ENCODE measurements at regions not wholly inside any gene's neighbourhood (a gene's known extent, or its start where the extent isn't known, plus 50 kb on each side); places are given as distances from the start of the nearest gene placed in this dataset.

GRCh38 chrX:9148615-9149399 lies 114.9 kb upstream of the FAM9B start:
- DNase-seq = no peak

DNA sequence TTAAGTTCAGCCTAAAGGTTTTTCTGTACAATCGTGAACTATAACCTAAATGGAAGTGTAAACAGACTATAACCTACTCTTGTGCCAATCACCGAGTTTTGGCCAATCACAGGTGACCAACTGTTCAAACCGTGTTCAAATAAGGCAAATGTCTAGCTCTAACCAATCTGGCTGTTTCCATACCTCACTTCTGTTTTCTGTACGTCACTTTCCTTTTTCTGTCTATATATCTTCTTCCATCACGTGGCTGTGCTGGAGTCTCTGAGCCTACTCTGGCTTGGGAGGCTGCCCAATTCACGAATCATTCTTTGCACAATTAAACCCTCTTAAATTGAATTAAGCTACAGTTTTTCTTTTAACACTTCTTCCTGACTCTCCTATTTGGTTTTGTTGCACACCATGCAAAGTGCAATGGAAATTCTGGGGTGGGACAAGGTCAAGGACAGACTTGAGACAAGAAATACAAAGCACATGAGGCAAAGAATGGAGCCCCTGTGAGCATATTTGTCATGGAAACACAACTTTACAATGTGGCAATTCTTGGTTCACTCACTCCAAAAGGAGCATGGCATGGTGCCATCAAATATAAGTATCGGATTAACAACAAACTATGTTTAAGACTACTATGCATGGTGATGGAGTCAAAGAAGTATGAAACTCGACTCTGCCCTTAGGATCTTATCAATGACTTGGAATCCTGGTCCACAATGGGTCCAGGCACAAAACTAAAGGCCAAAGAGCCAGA lies 115.7 kb upstream of the FAM9B start:
- no peak for DNase-seq

DNA sequence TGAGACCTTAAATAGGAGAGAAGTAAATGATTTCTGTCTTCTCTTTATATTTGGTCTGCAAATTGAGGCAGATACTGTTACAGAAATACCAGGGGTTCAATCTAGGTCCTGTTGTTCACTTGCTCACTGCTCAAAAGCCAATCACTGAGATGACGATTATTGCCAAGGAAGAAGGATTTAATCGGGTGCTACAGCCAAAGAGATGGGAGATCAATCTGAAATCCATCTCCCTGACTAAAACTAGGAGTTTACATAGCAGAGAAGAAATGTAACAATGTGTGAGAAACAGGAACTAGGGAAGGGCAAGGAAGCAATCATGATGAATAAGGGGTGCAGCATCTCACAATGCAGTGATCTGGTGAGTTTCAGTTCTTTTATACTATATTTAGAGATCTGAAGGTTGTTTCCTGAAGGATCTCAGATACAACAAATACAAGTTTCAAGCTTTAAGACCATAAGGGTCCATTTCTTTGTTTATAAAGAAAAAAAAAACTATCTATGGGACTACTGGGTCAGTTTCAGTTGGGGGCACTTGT lies 117.9 kb upstream of the FAM9B start:
- DNase-seq = no peak

DNA sequence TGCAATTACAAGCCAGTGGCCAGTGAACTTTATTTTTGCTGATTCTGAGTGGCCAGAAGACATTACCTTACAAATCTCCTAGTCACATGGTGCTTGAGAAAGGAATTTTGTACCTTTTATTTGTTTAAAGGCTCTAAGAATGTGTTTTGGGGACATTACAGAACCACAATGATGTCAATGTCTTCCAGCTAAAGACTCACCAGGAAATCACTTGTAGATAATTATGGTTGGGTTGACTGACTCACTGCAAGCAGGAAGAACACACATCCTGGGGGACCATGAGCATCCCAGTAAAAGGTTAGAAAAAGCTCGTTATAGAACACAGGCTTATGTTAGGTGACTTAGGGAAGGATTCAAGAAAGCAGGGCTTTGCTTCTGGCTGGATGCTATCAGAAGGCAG lies 119.4 kb upstream of the FAM9B start:
- DNase-seq = no peak

DNA sequence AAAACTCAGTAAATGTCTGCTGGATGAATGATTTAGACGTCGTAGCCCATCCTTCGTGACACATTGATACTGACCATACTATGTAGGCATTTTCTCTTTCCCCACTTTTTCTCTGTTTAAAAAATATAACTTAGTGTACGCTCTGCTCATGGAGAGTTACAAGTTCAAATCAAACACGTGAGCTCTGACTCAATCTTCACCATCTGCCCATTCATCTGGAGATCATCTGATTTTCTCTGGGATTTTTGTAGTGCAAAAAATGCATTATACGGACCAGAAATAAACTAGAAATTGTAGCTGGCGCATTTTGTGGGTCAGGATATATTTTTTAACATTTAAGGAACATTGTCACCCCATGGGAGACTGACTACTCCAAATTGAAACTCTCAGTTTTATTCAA lies 124.7 kb upstream of the FAM9B start:
- DNase-seq = no peak

DNA sequence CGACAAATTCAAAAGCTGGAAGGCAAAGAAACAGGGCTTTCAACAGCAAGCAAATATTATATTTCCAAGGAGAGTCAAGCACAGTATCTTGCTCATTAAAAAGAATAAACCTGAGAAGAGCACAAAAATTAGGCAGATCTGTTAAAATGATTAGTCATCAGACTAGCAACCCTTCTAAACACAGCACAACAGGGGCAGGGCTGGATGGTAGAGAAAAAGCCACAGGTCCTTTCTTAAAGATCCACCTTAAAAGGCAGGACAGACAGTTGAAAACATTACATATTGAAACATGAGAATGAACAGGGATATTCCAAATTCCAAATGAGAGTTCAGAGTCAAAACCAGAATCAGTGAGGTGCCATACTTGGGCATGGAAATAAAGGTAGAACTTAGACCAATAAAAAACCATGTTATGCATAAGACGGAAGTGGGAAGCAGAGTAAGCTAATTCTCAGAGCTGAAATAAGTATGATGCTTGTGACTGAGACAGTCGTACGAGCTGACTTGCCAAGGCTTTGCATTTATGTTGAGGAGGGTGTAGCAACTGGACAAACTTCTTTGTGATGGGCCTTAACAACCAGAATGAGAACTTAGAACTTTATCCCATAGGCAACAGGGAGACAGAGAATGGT lies 126.9 kb upstream of the FAM9B start:
- no peak for DNase-seq

DNA sequence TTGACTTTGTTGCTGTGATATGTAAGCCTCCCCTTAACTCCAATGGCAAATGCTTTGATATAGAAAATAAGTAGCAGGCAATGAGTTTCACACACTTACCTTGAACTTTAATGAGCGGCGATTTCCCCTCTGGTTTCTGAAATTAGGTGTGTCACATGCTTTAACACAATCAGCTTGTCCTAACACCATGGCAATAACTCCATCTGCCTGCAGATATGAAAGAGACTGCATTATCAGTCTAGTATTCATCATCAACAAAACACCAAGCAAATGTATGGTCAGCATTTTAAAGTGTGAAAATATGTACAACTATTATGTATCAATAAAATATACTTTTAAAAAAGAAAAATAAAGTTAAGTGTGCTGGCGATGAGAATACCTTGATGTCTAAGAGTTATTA lies 128.8 kb upstream of the FAM9B start:
- DNase-seq = no peak

DNA sequence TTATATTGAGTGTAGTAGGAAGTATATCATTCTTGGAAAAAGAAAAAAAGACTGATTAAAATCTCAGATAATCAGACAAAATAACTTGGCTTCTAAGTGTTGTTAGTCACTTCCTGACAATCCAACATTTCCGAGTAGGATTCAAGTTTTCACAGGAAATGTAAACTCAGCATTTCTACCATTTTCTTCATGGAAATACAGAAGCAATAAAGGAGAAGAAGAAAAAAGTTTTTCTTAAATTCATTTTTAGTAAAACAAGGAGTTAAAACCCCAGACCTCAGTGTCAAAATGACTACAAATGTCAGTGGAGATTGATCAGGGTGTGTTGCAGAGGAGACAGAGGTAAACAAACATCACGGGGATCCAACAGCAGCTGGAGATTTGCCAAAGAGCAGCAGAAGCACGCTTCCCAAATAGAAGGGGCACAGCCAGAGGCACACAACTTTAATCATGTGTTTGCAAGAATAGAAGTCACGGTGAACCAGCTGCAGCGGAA lies 129.3 kb upstream of the FAM9B start:
- no peak for DNase-seq

GRCh38 chrX:9164086-9164485 lies 130.2 kb upstream of the FAM9B start:
- DNase-seq = no peak

DNA sequence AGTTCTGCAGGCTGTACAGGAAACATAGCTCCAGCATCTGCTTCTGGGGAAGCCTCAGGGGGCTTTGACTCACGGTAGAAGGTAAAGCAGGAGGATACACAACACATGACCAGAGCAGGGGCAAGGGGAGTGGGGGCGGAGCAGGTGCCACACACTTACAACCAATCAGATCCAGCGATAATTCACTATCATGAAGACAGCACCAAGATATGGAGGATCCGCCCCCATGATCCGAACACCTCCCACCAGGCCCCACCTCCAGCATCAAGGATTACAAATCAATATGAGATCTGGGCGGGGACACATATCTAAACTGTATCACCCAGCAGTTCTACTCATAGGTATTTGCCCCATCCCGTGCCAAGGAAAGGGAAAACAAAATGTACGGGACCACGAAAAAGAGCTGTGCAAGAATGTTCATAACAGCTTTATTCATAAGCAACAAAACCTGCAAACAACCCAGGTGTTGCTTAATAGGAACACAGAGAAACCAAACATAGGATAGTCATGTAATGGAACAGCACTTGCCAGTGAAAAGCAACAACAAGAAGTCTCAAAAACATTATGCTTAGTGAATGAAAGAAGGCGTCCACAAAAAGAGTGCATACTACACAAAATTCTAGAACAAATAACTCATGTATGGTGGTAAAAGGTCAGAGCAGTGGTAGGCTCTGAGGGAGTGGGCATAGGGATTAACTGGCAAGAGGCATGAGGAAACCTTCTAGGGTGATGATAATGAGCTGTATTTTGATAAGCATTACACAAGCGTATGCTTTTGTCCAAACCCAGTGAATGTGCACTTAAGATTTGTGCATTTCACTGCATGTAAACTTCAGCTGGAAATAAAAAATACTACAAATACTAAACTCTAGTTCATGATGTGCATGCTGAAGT lies 130.9 kb upstream of the FAM9B start:
- no peak for DNase-seq

GRCh38 chrX:9166584-9166944 lies 132.6 kb upstream of the FAM9B start:
- DNase-seq = no peak

DNA sequence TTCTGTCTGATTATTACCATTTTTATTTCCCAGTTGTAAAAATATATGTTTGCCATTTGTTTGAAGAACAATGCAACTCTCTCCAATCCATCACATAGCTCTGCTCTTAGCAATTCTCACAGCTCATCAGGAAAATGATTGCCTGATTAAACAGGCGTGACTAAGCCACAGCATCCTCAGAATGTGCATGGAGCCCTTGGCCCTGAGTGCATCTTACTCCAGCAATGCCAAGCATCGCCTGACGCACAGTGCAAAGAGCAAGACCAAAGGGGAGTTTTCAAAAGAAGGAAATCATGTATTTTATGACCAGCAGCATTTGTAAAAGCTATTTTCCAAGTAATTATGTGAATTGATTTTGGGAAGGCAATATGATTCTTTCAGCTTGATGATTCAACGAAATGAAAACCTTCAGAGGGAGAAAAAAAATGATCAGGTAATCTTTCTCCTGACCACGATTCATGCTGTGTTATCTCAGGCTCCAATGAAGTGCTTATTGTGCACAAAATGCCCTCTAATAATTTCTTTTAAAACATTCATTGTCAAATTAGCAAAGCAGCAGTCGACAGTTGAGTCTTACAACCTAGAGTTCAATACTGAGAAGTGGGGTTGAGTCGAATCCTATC lies 138.0 kb upstream of the FAM9B start:
- no peak for DNase-seq

DNA sequence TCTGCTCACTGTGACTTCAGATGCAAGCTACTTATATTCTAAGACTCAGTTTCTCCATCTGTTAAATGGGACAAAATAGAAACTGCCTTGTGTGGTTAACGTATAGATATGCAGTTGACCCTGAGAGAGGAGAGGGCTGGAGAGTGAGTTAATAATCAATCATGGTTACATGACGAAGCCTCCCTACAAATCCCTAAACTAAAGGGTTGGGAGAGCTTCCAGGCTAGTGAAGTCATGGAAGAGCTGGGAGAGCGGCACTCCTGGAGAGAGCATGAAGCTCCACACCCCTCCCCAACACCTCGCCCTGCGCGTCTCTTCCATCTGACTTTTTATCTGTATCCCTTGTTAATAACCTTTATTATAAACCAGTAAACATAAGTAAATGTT lies 138.5 kb upstream of the FAM9B start:
- no peak for DNase-seq

GRCh38 chrX:9180623-9181022 lies 146.7 kb upstream of the FAM9B start:
- no peak for DNase-seq

GRCh38 chrX:9182041-9182440 lies 148.1 kb upstream of the FAM9B start:
- DNase-seq = no peak

DNA sequence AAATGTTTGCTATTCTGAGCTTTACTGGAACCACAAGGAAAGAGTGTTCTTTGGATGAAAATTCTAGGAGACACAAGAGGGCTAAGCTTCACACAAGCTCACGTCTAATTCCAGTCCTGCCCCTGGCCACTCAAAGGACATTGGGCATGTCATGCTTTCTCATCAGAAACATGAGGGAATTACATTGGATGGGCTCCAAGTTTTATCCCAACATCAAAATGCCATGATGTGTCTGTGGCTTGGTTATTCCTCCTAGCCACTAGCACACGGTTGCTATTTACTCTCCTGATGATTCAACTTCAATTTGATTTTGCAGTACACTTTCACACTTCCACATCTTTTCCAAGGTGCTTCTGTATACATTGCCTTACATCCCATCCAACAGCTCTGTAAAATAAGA lies 149.6 kb upstream of the FAM9B start:
- DNase-seq = no peak

GRCh38 chrX:9184211-9184610 lies 150.3 kb upstream of the FAM9B start:
- DNase-seq = no peak

DNA sequence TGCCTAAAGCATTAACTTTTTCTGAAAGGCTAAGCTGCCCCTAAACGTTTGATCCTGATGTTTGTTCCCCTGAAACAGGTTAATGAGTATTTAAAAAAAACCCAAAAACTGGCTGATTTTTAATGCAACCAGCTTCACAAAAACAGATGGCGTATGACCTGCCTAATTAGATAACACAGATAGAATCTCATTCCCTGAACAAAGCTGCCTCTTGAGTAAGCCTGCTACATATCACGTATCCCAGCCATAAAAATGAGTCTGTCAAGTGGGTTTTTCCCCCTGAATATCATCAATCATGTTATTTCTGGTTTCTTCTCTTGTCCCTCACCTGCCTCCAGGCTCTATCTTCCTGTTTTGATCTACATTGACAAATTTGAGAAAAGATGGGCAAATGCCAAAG lies 154.2 kb upstream of the FAM9B start:
- DNase-seq = no peak

DNA sequence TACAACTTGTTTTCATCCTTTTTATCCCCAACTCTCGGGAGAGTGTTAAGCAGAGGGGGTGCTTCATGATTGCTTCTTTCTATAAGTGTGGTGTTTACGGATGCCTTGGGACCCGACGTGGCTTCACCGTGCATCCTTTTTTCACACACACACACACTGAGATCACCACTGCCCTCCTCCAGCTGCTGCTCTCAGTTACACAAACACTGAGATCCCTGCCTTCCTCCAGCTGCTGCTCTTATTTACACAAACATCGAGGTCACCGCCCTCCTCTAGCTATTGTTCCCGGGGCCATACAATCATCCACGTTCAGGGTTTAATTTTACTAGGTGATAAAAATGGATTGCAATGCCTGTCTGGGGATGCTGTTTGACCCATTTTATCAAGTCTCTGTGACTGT lies 155.4 kb upstream of the FAM9B start:
- DNase-seq = no peak

GRCh38 chrX:9191392-9191791 lies 157.5 kb upstream of the FAM9B start:
- DNase-seq = no peak

DNA sequence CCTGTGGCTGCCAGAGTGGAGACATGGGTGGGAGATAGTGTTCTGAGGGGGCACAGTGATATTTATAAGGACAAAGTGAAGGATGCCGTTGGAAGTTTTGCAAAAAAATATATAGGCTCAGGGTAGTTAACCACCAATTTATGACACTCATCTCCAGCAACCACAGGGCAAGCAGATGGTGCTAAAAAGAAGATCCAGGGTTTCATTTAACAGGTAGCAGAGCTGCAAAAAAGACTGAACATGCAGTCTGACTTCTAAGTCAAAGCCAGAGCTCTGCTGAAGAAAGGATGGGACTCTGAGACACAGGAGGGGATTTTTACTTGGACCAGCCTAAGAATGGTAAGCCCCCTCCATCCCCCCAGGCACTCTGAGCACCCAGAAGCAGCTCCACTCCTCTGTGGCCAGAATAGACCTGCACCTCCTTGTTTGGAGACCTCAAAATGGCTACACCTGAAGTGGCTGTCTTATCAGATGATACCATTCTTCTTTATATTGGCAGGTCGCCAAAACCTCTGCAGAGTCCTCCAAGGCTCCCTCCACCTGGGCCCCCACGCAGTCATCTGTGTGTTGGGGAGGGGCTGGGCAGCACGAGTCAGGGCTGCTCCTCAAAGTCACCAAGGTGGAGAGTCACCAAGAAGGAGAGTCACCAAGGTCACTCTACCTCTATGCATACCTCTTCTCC lies 161.4 kb upstream of the FAM9B start:
- DNase-seq = no peak
